Endothelial cell of umbilical vein (primary cell): ENCODE measurements at regions not wholly inside any gene's neighbourhood (a gene's known extent, or its start where the extent isn't known, plus 50 kb on each side); places are given as distances from the start of the nearest gene placed in this dataset.

ENCODE experiments used
- BruUV-seq: library from RNA; stranded (reverse); fragments of 400-500 nt; replicated peaks from 2 replicates; lab custom pipeline; 2021; lab: Mats Ljungman, UMichigan
- CTCF ChIA-PET: fragments of 300-600, 350-600 bp; sonication (Branson Sonifier 250); formaldehyde crosslinking; loops from one replicate; lab custom pipeline; 2021; ENCODE audit warnings: antibody characterized with exemption, inconsistent platforms; lab: Charles Lee
- POLR2A ChIA-PET: fragments of 300-600, 350-600 bp; sonication (Branson Sonifier 250); formaldehyde crosslinking; loops from one replicate; lab custom pipeline; 2021; ENCODE audit warnings: antibody characterized with exemption, inconsistent platforms; lab: Charles Lee
- DNase-seq: peaks from one replicate; pipeline ENCODE4 v3.0.0-alpha.2; 2011; ENCODE audit warnings: low read depth, low spot score
- FAIRE-seq: peaks from 2 replicates; lab custom pipeline; 2011; peaks lifted over from hg19 to GRCh38; lab: Jason Lieb, UNC
- H2AFZ ChIP-seq: 2 replicates; pipeline ENCODE4 v1.6.0; 2012; ENCODE audit warnings: low read depth, low read length, control low read depth, inconsistent platforms
- H3K27ac ChIP-seq: 2 replicates; pipeline ENCODE4 v1.5.1; 2011; ENCODE audit warnings: low read depth, mild to moderate bottlenecking, control low read depth, low read length, moderate library complexity; ENCODE audit not compliant: insufficient read depth
- H3K27me3 ChIP-seq, 2 experiments: 2 replicates each; pipeline versions ENCODE4 v1.6.0 to v1.6.1; 2011; ENCODE audit warnings: low read length in 2 of 2, mixed read lengths in 1 of 2; ENCODE audit not compliant: control insufficient read depth in 2 of 2, insufficient read depth in 2 of 2
- H3K36me3 ChIP-seq, 2 experiments: 2 replicates in 1 of 2; 3 replicates in 1 of 2; pipeline ENCODE4 v1.5.1; 2011; ENCODE audit warnings: low read length in 2 of 2, mild to moderate bottlenecking in 1 of 2, moderate library complexity in 1 of 2; ENCODE audit not compliant: control insufficient read depth in 2 of 2, insufficient read depth in 2 of 2; ENCODE audit errors: extremely low read depth in 1 of 2
- H3K4me1 ChIP-seq: 3 replicates; pipeline ENCODE4 v1.5.1; 2011; ENCODE audit warnings: mild to moderate bottlenecking, low read length; ENCODE audit not compliant: control insufficient read depth, insufficient read depth; ENCODE audit errors: extremely low read depth
- H3K4me2 ChIP-seq: 2 replicates; pipeline ENCODE4 v1.6.1; 2011; ENCODE audit warnings: low read length, control low read depth, mixed read lengths; ENCODE audit not compliant: insufficient read depth
- H3K4me3 ChIP-seq, 3 experiments: fragments of 200-600 bp in 1 of 3; sonication (generic), shearing (Covaris generic) in 1 of 3; replicated peaks in 1 of 3; 2 replicates each; pipeline ENCODE4 v1.5.1; 2011 to 2016; ENCODE audit warnings: control low read depth in 3 of 3, low read length in 3 of 3, mild to moderate bottlenecking in 2 of 3, inconsistent platforms in 1 of 3, low read depth in 1 of 3, moderate library complexity in 1 of 3; ENCODE audit not compliant: insufficient read depth in 1 of 3
- H3K79me2 ChIP-seq: 2 replicates; pipeline ENCODE4 v1.6.0; 2012; ENCODE audit warnings: low read length, inconsistent platforms; ENCODE audit not compliant: control insufficient read depth, insufficient read depth
- H3K9ac ChIP-seq: replicated peaks from 2 replicates; pipeline ENCODE3; 2011; ENCODE audit warnings: low read length, control low read depth; ENCODE audit not compliant: insufficient read depth; ENCODE audit errors: extremely low read depth
- H3K9me1 ChIP-seq: replicated peaks from 3 replicates; pipeline ENCODE4 v1.6.0; 2011; ENCODE audit warnings: mild to moderate bottlenecking, low read length; ENCODE audit not compliant: control insufficient read depth, insufficient read depth; ENCODE audit errors: extremely low read depth
- H3K9me3 ChIP-seq: replicated peaks from 2 replicates; pipeline ENCODE4 v1.5.1; 2012; ENCODE audit warnings: low read length, inconsistent platforms; ENCODE audit not compliant: control insufficient read depth, insufficient read depth
- H4K20me1 ChIP-seq: replicated peaks from 2 replicates; pipeline ENCODE3; 2011; ENCODE audit warnings: mild to moderate bottlenecking, low read length; ENCODE audit not compliant: control insufficient read depth, insufficient read depth; ENCODE audit errors: extremely low read depth
- EZH2 ChIP-seq: IDR thresholded peaks from 2 replicates; pipeline ENCODE4 v1.6.1; 2012; ENCODE audit warnings: borderline replicate concordance, low read depth, mild to moderate bottlenecking, moderate library complexity, low read length, inconsistent platforms; ENCODE audit not compliant: severe bottlenecking
- FOS ChIP-seq: IDR thresholded peaks from 2 replicates; pipeline ENCODE4 v1.6.1; 2011; ENCODE audit warnings: mild to moderate bottlenecking, low read length, moderate library complexity, borderline replicate concordance; ENCODE audit not compliant: insufficient read depth
- GATA2 ChIP-seq: IDR thresholded peaks from 2 replicates; pipeline ENCODE4 v1.7.0; 2011; ENCODE audit warnings: low read depth, mild to moderate bottlenecking, moderate library complexity, mixed read lengths, low read length; ENCODE audit not compliant: insufficient read length, insufficient read depth
- JUN ChIP-seq: IDR thresholded peaks from 2 replicates; pipeline ENCODE4 v1.6.1; 2011; ENCODE audit warnings: borderline replicate concordance, low read depth; ENCODE audit not compliant: insufficient read length, insufficient read depth
- MAX ChIP-seq: IDR thresholded peaks from 2 replicates; pipeline ENCODE4 v1.6.1; 2011; ENCODE audit not compliant: insufficient read depth, insufficient read length
- MYC ChIP-seq: IDR thresholded peaks from one replicate; pipeline ENCODE4 v1.6.1; 2011; ENCODE audit warnings: mild to moderate bottlenecking, low read depth, low read length
- POLR2A ChIP-seq: IDR thresholded peaks from 2 replicates; pipeline ENCODE4 v1.6.1; 2012; ENCODE audit warnings: low read depth, mild to moderate bottlenecking, control low read depth, low read length
- dilution Hi-C: fragments of 300-500 bp; cut with MboI; formaldehyde crosslinking; loops from one replicate; pipeline ENCODE4 v1.15.0; 2019; ENCODE audit warnings: low sequenced_read_pairs; ENCODE audit not compliant: extremely low pct_ligation_motif_present
- intact Hi-C: fragments of 100-400 bp; cut with micrococcal nuclease; formaldehyde crosslinking; loops from one replicate; pipeline ENCODE4 v1.10.0; 2022
- TF ChIP-seq, protein P1 (sequence below), 2 donors: IDR thresholded peaks; 1 replicate in 1 of 2; 2 replicates in 1 of 2; pipeline ENCODE4 v1.5.1; 2011; ENCODE audit warnings: low read length in 2 of 2, mild to moderate bottlenecking in 2 of 2, moderate library complexity in 2 of 2, control low read depth in 1 of 2, inconsistent platforms in 1 of 2, low read depth in 1 of 2; ENCODE audit not compliant: insufficient read depth in 1 of 2; ENCODE audit errors: extremely low read depth in 1 of 2

- Histone ChIP-seq H3K27me3 (peaks cover 11 to 18% of the 10 kb centered on the region in 2 experiments), H3K79me2 (no peaks in the 10 kb centered on the region), H3K4me1 (peaks cover 28% of the 10 kb centered on the region), H3K9me1 (no peaks in the 10 kb centered on the region), H3K27ac (peak overlapping the region; percentile 50), H3K36me3 (no peaks in the 10 kb centered on the region), H4K20me1 (no peaks in the 10 kb centered on the region), H3K4me3 (peak overlapping the region; percentile 19 to 82 (median 69)), H3K9me3 (no peaks in the 10 kb centered on the region), H3K4me2 (peak overlapping the region; percentile 94), H2AFZ (peak overlapping the region; percentile 96), H3K9ac (peak overlapping the region; percentile 21)
- FAIRE-seq (no peak), DNase-seq (no peak)
- no TSS peak for BruUV-seq
- ChIA-PET CTCF (interaction anchor here (0.6 to 1.1 kb wide), 9 partner anchors 10 to 401 kb away, joined by 3 to 5 read pairs (median 3); no protein-coding TSS in a partner anchor), POLR2A (interaction anchor here (1.0 kb wide), 1 partner anchor 8 kb away, joined by 3 read pairs; no protein-coding TSS in a partner anchor)
- TF ChIP-seq FOS (no peak), EZH2 (no peak), MAX (no peak), POLR2A (no peak), MYC (no peak), GATA2 (no peak), JUN (no peak)
- TF ChIP-seq, protein P1, sequence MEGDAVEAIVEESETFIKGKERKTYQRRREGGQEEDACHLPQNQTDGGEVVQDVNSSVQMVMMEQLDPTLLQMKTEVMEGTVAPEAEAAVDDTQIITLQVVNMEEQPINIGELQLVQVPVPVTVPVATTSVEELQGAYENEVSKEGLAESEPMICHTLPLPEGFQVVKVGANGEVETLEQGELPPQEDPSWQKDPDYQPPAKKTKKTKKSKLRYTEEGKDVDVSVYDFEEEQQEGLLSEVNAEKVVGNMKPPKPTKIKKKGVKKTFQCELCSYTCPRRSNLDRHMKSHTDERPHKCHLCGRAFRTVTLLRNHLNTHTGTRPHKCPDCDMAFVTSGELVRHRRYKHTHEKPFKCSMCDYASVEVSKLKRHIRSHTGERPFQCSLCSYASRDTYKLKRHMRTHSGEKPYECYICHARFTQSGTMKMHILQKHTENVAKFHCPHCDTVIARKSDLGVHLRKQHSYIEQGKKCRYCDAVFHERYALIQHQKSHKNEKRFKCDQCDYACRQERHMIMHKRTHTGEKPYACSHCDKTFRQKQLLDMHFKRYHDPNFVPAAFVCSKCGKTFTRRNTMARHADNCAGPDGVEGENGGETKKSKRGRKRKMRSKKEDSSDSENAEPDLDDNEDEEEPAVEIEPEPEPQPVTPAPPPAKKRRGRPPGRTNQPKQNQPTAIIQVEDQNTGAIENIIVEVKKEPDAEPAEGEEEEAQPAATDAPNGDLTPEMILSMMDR (IDR thresholded peaks at IDR 0.05; ENCODE audit: extremely low read depth in 1 of 2, insufficient read depth in 1 of 2, low read depth in 1 of 2, low read length in 2 of 2) = no peak
- dilution Hi-C loops (no loop called here), intact Hi-C loops (loop anchor here (1.0 to 10.0 kb wide), 3 partner anchors 64 to 384 kb away; no protein-coding TSS in a partner anchor)
Observed at GRCh38 chr18:34978533-34978893, 62.7 kb upstream of the MAPRE2 start.
